MV-4-11 (cell line): ENCODE measurements at regions not wholly inside any gene's neighbourhood (a gene's known extent, or its start where the extent isn't known, plus 50 kb on each side); places are given as distances from the start of the nearest gene placed in this dataset.
"Not testable (repeated sequence)": the region's sequence is repeated elsewhere in the genome, so short reads cannot be mapped to it uniquely, and the experiment has no call there.

Experiments used
- DNase-seq: peaks from one replicate; lab custom pipeline; 2025; lab: John Stamatoyannopoulos, UW

DNA sequence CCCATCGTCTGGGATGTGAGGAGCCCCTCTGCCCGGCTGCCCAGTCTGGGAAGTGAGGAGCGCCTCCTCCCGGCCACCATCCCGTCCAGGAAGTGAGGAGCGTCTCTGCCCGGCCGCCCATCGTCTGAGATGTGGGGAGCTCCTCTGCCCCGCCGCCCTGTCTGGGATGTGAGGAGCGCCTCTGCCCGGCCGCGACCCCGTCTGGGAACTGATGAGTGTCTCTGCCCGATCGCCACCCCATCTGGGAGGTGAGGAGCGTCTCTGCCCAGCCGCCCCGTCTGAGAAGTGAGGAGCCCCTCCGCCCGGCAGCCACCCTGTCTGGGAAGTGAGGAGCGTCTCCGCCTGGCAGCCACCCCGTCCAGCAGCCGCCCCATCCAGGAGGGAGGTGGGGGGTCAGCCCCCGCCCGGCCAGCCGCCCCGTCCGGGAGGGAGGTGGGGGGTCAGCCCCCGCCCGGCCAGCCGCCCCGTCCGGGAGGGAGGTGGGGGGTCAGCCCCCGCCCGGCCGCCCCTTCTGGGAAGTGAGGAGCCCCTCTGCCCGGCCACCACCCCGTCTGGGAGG is 705.8 kb downstream of the DTWD2 start:
- not testable (repeated sequence) for DNase-seq

DNA sequence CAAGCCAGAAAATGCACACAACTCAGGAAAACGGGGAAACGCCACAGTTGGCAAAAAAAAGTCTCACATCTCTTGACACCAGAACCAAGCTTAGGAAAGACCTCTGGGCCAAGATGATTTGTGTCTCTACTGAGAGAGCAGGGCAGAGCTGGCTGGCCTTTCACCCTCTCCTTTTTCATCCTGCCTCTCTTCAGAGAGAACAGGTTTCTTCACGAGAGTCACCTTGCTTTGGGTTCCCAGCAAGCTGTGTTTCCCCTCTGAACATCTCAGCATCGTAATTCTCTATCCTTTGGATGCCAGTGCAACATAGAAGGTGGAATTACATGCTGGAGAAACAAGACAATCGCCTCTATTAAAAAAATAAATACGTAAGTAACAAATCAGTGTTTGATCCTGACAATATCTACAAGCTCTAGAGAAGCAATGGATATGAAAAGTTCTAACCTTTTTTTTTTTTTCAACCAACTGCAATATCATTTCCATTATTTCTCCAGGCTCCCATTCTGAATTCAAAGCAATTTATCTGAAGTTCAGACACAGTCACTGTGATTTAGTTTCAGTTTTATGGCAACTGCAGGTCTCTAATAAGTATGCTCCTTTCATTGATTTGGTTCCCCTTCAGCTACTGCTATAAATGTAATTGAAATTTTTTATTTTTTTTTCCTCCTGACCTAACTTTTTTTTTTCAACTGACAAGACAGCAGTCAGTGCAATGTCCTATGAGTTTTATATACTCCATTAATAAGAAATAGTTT is 708.6 kb downstream of the DTWD2 start:
- DNase-seq: no peak

DNA sequence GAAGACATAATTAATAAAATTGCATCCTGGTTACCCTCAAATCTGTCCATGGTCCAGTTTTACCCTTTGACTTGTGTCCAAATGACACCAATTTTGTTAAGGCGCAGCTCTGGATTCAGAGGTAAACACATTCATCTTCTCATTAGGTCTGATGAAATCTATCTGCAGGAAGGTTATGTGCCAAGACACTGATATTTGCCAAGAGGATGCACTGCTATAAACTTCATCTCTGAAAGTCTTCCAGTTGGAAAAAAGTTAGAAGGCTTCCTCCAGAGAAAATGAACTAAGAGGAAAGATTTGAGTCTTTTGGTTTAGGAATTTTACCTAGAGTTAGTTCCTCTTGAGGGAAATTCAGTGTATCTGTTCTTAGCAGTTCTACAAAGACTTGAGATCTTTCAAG is 717.8 kb downstream of the DTWD2 start:
- DNase-seq: no peak

DNA sequence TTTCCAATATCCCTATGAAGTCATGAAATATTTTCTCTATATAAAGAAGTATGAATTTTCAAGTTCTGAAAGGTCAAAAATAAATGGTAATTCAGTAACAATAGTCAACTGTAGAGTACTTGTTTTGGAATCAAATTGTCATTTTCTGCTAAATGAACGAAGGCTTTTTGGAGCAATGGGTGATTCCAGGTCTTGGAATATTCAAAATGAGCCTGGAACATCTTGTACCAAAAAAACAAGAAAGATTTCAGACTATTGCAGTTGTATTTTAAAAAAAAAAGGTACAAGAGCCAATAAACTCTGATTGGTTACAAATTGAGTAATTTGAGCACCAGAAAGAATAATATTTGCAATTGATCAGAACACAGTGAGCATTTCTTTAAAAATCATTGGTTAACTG is 730.1 kb downstream of the DTWD2 start:
- no peak for DNase-seq

DNA sequence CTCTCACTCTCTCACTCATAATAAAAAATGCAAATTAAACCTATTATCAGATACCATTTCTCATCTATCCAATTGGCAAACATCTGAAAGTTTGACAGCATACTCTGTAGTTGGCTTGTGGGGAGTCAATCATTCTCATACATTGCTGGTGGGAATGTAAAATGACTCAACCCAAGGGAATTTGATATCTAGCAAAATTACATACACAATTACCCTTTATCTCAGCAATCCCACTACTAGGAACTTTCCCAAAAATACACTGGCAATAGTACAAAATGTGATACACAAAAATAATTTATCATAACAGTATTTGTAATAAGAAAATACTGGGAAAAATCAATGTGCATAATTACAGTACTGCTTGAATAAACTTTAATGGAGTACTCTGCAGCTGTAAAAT is 731.3 kb downstream of the DTWD2 start:
- DNase-seq: no peak

DNA sequence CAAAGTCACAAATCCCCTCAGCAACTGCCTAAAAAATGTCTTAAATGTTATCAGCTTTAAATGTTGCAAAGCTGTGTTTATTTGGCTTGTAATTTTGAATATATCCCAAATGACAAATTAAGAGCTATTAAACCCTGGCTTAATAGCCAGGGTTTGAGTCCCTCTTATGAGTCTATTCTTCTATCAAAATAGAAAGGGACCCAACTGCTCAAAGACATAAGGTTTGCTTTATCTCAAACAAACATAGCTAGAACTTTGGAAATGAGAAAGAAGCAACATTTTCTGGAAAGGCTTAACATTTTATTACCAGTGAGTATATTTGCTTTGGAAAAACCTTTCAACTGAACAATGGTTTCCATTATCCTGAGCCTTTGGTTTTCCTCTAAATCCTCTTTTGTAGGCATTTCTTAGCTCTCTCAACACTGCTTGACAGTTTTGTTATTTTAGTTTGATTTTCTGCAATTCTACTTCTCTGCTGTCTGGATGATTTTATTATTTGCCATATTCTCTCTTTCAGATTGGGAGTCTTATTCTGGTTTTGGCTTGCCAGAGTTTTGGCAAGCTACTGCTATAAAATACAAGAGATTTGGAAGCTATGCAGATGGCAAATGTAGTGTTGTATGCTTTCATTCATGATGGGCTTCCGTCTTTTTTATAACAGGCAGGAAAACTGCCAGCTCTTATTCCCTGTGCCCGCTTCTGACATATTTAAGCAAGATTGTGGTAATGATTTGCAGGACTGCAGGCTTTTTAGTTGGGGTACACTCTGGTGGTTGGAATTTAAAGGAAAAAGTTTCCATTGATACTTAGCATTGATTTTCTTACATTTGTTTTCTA is 734.9 kb downstream of the DTWD2 start:
- no peak for DNase-seq

DNA sequence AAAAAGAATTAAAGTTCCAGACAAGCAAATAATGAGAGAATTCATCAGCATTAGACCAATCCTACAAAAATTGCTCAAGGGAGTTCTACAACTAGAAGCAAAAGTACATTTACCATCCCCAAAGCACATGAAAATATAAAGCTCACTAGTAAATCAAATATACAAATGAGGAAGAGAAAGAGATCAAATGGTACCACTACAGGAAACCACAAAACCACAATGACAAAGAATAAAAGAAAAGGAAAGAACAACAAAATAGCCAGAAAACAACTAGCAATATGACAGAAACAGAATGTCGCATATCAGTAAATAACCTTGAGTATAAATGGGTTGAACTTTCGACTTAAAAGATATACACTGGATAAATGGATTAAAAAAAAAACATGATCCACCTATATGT is 739.0 kb downstream of the DTWD2 start:
- DNase-seq: peak; percentile 91

DNA sequence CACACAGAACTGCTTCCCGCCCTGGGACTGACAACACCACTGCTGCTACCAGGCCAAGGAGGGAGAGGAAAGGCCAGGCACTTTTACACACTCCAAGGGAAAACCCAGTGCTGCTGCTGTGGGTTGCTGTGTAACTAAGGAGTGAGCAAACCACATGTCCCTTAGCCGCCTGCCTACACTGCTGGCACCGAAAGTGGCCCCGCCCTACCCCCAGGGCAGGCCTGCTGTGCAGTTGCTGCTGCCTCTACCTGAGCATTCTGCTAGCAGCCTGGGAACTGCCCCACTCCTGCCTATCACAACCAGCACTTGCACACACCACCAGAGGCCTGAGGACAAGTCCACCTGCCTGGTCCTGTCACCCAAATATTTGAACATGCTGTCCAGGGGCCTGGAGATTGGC is 740.9 kb downstream of the DTWD2 start:
- DNase-seq: no peak

DNA sequence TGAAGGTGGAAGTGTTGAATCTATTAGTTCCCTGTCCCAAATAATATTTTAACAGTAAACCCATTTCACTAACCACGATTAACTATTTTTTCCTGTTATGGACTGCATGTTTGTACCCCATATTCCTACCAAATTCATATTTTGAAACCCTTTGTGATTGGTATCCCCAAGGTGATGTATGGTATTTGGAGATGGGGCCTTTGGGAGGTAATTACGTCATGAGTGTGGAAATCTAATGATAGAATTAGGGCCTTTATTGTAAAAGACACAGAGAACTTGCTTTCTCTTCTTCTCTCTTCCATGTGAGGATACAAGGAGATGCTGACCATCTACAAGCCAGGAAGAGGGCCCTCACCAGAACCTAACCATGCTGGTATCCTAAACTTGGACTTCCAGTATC is 744.7 kb downstream of the DTWD2 start:
- no peak for DNase-seq

DNA sequence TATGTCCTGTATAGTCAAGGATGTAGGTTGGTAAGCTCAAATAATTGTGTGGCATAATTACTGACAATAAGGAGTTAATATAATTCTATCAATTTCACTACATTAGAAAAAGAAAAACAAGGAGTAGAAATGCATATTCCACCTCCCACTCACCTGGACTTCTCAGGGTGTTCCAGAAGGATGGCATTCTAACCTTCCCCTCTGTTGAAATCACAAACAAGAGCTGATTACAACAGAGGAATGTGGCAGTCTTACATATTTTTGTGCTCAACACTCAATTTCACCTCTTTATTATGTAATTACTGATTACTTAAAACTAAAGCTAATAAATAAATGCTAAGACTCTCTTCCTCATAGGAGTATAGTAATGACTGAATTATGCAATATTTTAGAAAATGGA is 745.3 kb downstream of the DTWD2 start:
- no peak for DNase-seq

DNA sequence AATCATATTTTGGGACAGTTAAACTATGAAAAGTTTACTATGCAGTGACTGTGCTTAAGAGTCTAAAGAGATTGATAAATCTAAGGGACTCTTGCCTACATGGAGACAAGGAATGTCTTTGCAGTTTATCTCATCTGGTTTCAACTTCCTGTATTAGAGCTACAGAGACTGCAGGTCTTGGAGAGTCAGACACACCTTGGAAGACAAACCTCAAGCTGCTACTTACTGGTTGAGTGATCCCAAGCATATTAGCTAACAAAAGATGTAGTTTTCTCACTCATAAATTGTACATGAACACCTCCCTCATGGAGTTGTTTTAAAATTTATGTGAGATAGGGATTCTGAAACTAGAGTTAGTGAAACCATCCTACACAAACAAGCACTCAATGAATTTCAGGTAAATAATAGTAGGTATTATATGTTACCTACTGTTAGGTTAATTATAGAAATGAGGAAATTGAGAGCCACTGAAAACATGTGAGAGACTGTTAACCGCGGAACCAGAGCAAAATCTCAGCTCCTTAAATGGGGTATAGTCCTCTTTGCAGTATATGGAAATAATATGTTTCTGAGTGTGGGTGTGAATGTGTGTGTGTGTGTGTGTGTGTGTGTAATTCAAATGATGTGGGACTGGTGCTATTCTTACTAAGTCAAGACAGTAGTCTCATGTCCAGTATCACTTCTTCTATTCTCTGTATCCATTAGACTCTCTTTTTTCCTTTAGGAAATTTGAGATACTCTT is 752.1 kb downstream of the DTWD2 start:
- no peak for DNase-seq

DNA sequence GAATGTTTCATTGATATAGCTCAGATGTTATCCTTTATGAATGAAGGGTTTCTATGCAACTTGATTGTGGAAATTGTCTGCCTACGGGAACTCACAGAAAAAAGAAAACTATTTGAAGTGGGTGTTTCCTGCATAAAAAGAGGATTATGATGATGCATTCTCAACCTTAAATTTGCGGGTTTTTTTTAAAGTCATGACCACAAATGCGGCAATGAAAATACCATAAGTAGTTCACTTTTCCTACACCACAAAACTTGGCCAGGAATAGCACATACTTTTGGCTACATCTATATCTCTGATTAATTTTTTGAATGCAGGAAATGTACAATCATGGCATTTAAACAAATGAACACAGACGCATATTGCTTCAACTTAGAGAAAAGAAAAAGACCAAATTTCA is 754.7 kb downstream of the DTWD2 start:
- DNase-seq: peak; percentile 38

DNA sequence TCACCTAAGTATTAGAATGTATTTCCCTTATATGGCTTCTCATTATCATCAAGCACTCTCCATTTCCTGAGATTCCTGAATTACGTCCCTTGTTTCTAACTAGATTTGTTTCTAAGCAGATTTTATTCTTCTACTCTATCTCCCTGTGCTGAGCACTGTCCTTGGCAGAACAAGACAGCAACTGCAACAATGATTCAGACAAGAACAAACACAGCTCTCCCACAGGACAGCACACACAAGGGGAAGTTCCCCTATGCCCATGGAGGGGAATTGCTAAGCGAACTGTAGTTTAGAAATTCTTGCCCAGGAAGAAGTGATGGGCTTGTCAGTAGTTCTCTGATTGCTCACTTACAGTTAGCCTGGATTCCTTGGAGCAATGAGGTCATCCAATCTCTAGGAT is 759.9 kb downstream of the DTWD2 start:
- no peak for DNase-seq

DNA sequence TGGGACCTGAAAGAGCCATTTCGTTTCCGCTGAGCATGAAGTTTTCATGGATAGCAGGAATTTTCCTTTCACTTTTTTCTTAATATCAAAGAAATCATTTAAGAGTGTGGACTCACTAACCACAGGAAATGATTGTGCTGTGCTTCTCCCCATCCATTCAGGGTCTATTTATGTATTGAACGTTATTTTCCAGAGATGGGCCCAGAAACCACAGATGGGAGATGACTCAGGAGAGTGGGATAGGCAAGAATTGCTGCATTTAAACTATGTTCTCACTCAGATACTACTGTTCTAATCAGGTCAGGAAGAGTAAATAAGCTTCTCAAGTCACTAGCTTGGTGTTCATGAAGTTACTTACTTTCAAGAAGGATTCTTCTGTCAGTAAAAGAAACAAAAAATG is 763.8 kb downstream of the DTWD2 start:
- DNase-seq: no peak

DNA sequence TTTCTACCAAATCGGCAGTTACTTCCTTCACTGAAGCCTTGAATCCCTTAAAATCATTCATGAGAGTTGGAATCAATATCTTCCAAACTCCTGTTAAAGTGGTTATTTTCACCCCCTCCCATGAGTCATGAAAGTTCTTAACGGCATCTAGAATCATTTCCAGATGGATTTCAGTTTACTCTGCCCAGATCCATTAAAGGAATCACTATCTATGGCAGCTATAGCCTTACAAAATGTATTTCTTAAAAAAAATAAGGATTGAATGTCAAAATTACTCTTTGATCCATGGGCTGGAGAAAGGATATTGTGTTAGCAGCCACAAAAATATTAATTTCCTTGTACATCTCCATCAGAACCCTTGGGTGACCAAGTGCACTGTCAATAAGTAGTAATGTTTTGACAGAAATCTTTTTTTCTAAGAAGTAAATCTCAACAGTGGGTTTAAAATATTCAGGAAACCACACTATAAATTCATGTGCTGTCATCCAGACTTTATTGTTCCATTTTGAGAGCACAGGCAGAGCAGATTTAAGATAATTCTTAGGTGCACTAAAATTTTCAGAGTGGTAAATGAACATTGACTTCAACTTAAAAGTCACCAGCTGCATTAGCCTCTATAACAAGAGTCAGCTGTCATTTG is 767.7 kb downstream of the DTWD2 start:
- DNase-seq: no peak

DNA sequence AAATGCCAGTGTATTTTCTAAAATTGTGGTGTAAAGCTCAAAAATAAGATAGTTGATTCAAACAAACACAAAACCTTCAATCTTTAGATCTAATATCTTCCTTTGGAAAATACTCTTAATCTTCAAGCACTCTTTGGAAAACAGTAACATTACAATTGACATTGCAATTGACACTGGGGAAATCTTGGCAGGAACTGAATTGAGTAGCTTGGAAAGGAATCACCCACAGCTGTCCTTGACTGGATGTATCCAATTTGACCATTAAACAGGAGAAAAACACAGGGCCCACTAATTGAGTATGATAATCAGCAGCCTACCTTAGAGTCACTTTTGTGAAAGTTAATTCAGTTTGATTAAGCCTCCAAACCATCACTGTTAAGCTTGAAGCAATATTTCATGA is 776.7 kb downstream of the DTWD2 start:
- DNase-seq: no peak

DNA sequence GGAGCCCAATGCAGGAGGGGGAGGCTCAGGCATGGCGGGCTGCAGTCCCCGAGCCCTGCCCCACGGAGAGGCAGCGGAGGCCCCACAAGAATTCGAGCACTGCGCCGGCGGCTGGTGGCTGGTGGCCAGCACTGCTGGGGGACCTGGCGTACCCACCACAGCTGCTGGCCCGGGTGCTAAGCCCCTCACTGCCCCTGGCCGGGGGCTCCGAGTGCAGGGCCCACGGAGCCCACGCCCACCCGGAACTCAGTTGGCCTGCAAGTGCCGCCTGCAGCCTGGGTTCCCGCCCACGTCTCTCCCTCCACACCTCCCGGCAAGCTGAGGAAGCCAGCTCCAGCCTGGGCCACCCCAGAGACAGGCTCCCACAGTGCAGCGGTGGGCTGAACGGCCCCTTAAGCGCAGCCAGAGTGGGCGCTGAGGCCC is 780.3 kb downstream of the DTWD2 start:
- DNase-seq: no peak

DNA sequence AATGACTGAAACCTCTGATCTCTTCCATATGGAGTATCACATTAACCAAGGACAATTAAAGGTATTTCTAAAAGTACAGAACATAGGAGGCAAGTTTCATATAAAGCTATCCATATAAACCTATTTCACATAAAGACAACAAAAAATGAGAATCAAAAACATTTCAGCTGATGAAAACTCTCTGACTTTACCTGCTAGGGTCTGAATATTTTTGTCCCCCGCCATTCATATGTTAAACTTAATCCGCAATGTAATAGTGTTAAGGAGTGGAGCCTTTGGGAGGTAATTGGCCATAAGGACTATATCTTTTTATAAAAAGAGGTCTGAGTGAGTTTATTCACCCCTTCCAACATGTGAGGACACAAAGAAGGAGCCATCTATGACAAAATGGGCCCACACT is 788.5 kb downstream of the DTWD2 start:
- no peak for DNase-seq

DNA sequence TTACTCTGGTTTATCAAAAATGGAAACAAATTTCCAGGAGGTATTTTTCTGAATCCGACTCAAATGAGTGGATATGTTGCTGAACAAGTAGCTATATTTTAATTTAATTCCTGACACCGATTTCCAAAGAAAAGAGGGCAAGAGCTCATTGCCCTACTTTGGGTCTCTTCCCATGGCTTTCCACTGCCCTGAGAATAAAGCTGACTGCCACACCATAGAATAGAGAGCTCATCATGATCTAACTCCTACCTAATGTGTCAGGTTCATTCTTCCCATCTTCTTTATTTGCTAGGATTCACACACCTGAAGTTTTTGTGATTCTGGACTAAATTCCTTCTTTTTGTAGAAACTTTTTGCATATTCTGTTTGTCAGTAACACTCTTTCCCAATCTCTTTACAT is 792.1 kb downstream of the DTWD2 start:
- DNase-seq: no peak

DNA sequence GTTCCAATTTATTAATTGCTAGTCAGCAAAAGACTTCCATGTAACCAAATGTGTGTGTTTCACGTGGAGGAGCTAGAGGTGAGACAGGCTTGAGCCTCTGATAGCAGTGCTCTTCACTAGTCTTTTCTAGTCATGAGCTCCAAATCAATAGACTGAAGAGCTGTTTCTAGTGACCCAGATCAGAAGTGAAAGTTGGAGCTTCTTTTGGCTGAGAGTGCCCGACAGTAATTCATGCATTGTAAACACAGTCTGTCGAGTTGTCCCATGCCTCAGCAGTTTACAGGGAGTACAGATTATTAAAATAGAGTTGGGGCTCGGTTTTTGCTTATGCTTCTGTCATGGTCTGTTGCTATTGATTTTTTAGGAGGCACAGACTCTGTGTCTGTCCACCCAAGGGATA is 793.1 kb downstream of the DTWD2 start:
- no peak for DNase-seq

DNA sequence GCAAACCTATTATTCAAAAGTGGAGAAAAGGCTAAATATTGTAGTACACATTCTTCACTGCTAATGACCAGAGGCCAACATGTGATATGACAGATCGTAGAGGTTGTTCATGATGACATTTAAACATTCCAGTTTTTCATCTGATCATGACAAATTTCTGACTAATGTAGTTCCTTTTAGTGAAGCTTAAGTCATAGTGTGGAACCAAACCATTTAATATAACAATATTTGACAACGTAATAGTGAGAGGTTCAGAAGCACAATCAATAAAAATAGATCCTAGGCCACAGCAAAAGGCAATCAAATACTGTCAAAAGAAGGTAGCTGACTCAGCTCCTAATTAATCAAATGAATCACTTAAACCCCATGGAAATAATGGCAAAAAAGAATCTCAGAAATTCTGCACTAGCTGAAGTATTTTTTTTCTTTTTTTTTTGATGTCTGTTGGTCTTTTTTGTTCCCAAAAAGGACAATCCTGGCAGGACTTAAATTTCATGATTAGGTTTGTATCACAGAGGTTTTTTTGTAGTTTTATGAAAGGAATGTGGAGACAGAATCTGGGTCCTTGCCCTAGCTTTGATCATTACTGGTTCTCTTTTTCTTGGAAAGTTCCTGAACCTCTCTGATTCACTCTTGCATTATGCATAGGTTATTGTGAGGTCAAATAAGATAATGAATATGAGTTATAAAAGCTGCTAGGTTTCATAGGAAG is 795.0 kb downstream of the DTWD2 start:
- DNase-seq: no peak
